Keratinocyte (primary cell): ENCODE measurements at regions not wholly inside any gene's neighbourhood (a gene's known extent, or its start where the extent isn't known, plus 50 kb on each side); places are given as distances from the start of the nearest gene placed in this dataset.

Source experiments
- DNase-seq: peaks from one replicate; pipeline ENCODE4 v3.0.0-alpha.2; 2011; ENCODE audit warnings: low read depth, missing footprints, low spot score
- FAIRE-seq: peaks from 2 replicates; lab custom pipeline; 2011; peaks lifted over from hg19 to GRCh38; lab: Jason Lieb, UNC
- H2AFZ ChIP-seq: 2 replicates; pipeline ENCODE4 v1.6.0; 2012; ENCODE audit warnings: low read length, control low read depth, inconsistent platforms; ENCODE audit not compliant: control insufficient read depth
- H3K27ac ChIP-seq: 2 replicates; pipeline ENCODE4 v1.5.1; 2011; ENCODE audit warnings: low read length; ENCODE audit not compliant: control insufficient read depth, insufficient read depth
- H3K27me3 ChIP-seq: 3 replicates; pipeline ENCODE4 v1.6.0; 2011; ENCODE audit warnings: low read length; ENCODE audit not compliant: control insufficient read depth, insufficient read depth; ENCODE audit errors: extremely low read depth
- H3K36me3 ChIP-seq, 2 experiments: 2 replicates in 1 of 2; 3 replicates in 1 of 2; pipeline ENCODE4 v1.5.1; 2011; ENCODE audit warnings: low read length in 2 of 2, mild to moderate bottlenecking in 1 of 2; ENCODE audit not compliant: control insufficient read depth in 2 of 2, insufficient read depth in 2 of 2; ENCODE audit errors: extremely low read depth in 1 of 2
- H3K4me1 ChIP-seq: 3 replicates; pipeline ENCODE4 v1.5.1; 2011; ENCODE audit warnings: low read length; ENCODE audit not compliant: control insufficient read depth, insufficient read depth; ENCODE audit errors: extremely low read depth
- H3K4me2 ChIP-seq: 3 replicates; pipeline ENCODE4 v1.6.0; 2011; ENCODE audit warnings: low read depth, low read length; ENCODE audit not compliant: control insufficient read depth, insufficient read depth; ENCODE audit errors: extremely low read depth
- H3K4me3 ChIP-seq, 3 experiments: fragments of 200-600 bp in 1 of 3; sonication (generic) in 1 of 3; 2 replicates in 2 of 3; 3 replicates in 1 of 3; pipeline ENCODE4 v1.5.1; 2011 to 2016; ENCODE audit warnings: low read length in 3 of 3, mild to moderate bottlenecking in 3 of 3, control low read depth in 2 of 3, inconsistent platforms in 1 of 3, low read depth in 1 of 3, mixed read lengths in 1 of 3, mixed run types in 1 of 3, moderate library complexity in 1 of 3; ENCODE audit not compliant: control insufficient read depth in 2 of 3, insufficient read depth in 2 of 3; ENCODE audit errors: extremely low read depth in 1 of 3
- H3K79me2 ChIP-seq: 2 replicates; pipeline ENCODE4 v1.6.0; 2012; ENCODE audit warnings: low read length; ENCODE audit not compliant: control insufficient read depth, insufficient read depth
- H3K9ac ChIP-seq: 3 replicates; pipeline ENCODE4 v1.6.0; 2011; ENCODE audit warnings: low read length; ENCODE audit not compliant: control insufficient read depth, insufficient read depth; ENCODE audit errors: extremely low read depth
- H3K9me1 ChIP-seq: 3 replicates; pipeline ENCODE4 v1.6.0; 2011; ENCODE audit warnings: low read length; ENCODE audit not compliant: control insufficient read depth, insufficient read depth; ENCODE audit errors: extremely low read depth
- H3K9me3 ChIP-seq: 2 replicates; pipeline ENCODE4 v1.5.1; 2012; ENCODE audit warnings: low read depth, low read length; ENCODE audit not compliant: control insufficient read depth
- H4K20me1 ChIP-seq: 3 replicates; pipeline ENCODE4 v1.6.0; 2011; ENCODE audit warnings: low read length; ENCODE audit not compliant: control insufficient read depth, insufficient read depth; ENCODE audit errors: extremely low read depth
- CTCF ChIP-seq, 3 experiments: IDR thresholded peaks in 1 of 3; conservative IDR thresholded peaks in 1 of 3; optimal IDR thresholded peaks in 1 of 3; 2 replicates in 2 of 3; 3 replicates in 1 of 3; pipeline versions ENCODE3 to v1.5.1; 2011; ENCODE audit warnings: low read length in 3 of 3, mild to moderate bottlenecking in 3 of 3, moderate library complexity in 2 of 3, control low read depth in 1 of 3, inconsistent platforms in 1 of 3; ENCODE audit not compliant: insufficient read depth in 2 of 3; ENCODE audit errors: extremely low read depth in 1 of 3
- EZH2 ChIP-seq: IDR thresholded peaks from one replicate; pipeline ENCODE4 v1.6.1; 2012; ENCODE audit warnings: inconsistent platforms, mild to moderate bottlenecking, low read length, moderate library complexity
- dilution Hi-C: fragments of 300-500 bp; cut with MboI; formaldehyde crosslinking; loops from one replicate; pipeline ENCODE4 v1.7.0; 2020; ENCODE audit warnings: low sequenced_read_pairs; ENCODE audit not compliant: extremely low pct_ligation_motif_present

GRCh38 chr11:28951191-28951590 is 843.0 kb downstream of the METTL15 start:
- no peaks in the 10 kb centered on the region for H3K4me1 ChIP-seq
- H3K27me3 ChIP-seq, result no peaks in the 10 kb centered on the region
- FAIRE-seq, result no peak
- H3K79me2 ChIP-seq, result no peaks in the 10 kb centered on the region
- no peaks in the 10 kb centered on the region for H3K9me3 ChIP-seq
- H3K4me2 ChIP-seq, result no peak overlapping the region
- H3K9me1 ChIP-seq, result no peaks in the 10 kb centered on the region
- TF ChIP-seq CTCF (optimal IDR thresholded peaks at IDR 0.05 in 1 of 3, IDR thresholded peaks at IDR 0.05 in 1 of 3, conservative IDR thresholded peaks at IDR 0.05 in 1 of 3; ENCODE audit: extremely low read depth in 1 of 3, insufficient read depth in 2 of 3, low read length in 3 of 3) (no peak), EZH2 (no peak)
- H3K4me3 ChIP-seq, result no peak overlapping the region
- no peaks in the 10 kb centered on the region for H4K20me1 ChIP-seq
- H3K36me3 ChIP-seq, result no peaks in the 10 kb centered on the region
- DNase-seq, result no peak
- no peak overlapping the region for H2AFZ ChIP-seq
- H3K27ac ChIP-seq, result no peak overlapping the region
- dilution Hi-C loops, result no loop called here
- no peak overlapping the region for H3K9ac ChIP-seq

DNA sequence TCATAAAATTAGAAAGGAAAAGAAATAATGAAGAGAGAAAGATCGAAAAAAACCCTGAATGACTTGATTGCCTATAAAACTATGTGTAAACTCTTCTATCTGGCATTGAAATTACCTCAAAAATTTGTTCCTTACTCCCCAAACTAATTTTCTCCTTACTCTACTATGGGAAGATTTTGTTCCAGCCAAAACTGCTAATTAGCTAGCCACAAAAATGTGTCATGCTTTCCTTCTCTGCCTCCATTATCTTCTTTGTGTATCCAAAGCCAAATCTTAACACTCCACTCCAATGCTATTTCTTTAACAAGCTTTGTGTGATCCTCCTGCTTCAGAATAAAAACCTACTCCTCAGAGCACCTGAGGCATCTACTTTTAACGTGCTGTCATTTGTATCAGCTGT is 831.2 kb downstream of the METTL15 start:
- TF ChIP-seq CTCF (optimal IDR thresholded peaks at IDR 0.05 in 1 of 3, IDR thresholded peaks at IDR 0.05 in 1 of 3, conservative IDR thresholded peaks at IDR 0.05 in 1 of 3; ENCODE audit: extremely low read depth in 1 of 3, insufficient read depth in 2 of 3, low read length in 3 of 3), result no peak
- no peak for TF ChIP-seq EZH2
- Histone ChIP-seq H2AFZ (no peak overlapping the region), H3K79me2 (no peaks in the 10 kb centered on the region), H3K9ac (no peak overlapping the region), H3K4me2 (no peak overlapping the region), H3K9me1 (no peaks in the 10 kb centered on the region), H3K4me1 (no peaks in the 10 kb centered on the region), H3K27ac (no peak overlapping the region), H4K20me1 (no peaks in the 10 kb centered on the region), H3K9me3 (no peaks in the 10 kb centered on the region), H3K27me3 (no peaks in the 10 kb centered on the region), H3K4me3 (no peak overlapping the region), H3K36me3 (no peaks in the 10 kb centered on the region)
- dilution Hi-C loops, result no loop called here
- DNase-seq (no peak), FAIRE-seq (no peak)
